ENCODE measurements at regions not wholly inside any gene's neighbourhood (a gene's known extent, or its start where the extent isn't known, plus 50 kb on each side); places are given as distances from the start of the nearest gene placed in this dataset.
"Not testable (repeated sequence)": the region's sequence is repeated elsewhere in the genome, so short reads cannot be mapped to it uniquely, and the experiment has no call there.

- not testable (repeated sequence) for TF ChIP-seq ZNF565 (CRISPR knock-in tag; conservative IDR thresholded peaks at IDR 0.05; ENCODE audit: low read depth); CREB5 (CRISPR knock-in tag; IDR thresholded peaks at IDR 0.05; ENCODE audit: low read depth); CSRNP3 (CRISPR knock-in tag; IDR thresholded peaks at IDR 0.05); ZNF8 (CRISPR knock-in tag; IDR thresholded peaks at IDR 0.05); ZNF70 (CRISPR knock-in tag; IDR thresholded peaks at IDR 0.05); PATZ1 (CRISPR knock-in tag; IDR thresholded peaks at IDR 0.05; ENCODE audit: borderline replicate concordance); ZC3H10 (CRISPR knock-in tag; IDR thresholded peaks at IDR 0.05); TCF4 (CRISPR knock-in tag; IDR thresholded peaks at IDR 0.05; ENCODE audit: borderline replicate concordance); ZFP30 (CRISPR knock-in tag; IDR thresholded peaks at IDR 0.05); ESRRG (CRISPR knock-in tag; IDR thresholded peaks at IDR 0.05); ZFP3 (CRISPR knock-in tag; IDR thresholded peaks at IDR 0.05); RARB (CRISPR knock-in tag; IDR thresholded peaks at IDR 0.05); ARNTL (CRISPR knock-in tag; IDR thresholded peaks at IDR 0.05; ENCODE audit: borderline replicate concordance, low read depth); TSHZ2 (CRISPR knock-in tag; IDR thresholded peaks at IDR 0.05)
Observed at GRCh38 chr15:92850218-92850617, 49.9 kb upstream of the CHD2 start.

Measured in SK-N-SH treated with all-trans-retinoic acid at 6 μM for 48 hours (cell line).